ENCODE measurements at regions not wholly inside any gene's neighbourhood (a gene's known extent, or its start where the extent isn't known, plus 50 kb on each side); places are given as distances from the start of the nearest gene placed in this dataset.

DNA sequence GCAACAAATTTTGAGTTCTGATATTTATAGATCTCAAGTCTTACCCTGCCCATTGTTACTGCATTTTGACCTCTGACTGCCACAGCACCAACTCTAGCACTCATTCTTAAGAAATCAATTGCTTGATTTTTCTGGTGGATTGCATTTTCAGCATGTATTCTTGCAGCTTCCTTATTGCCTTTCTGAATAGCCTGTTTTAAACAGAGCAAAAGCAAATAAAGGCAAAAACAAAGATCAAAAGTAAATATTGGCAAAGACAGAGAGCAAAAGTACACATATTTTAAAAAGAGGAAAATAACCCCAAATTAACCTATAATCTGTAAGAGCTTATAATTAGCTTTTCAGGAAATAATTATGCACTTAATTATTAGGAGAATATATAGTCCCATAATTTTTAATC, 129.4 kb upstream of the TENT5D start:
- ATAC-seq (no peak), DNase-seq (no peak)
- intact Hi-C loops (cut with micrococcal nuclease) = no loop called here

DNA sequence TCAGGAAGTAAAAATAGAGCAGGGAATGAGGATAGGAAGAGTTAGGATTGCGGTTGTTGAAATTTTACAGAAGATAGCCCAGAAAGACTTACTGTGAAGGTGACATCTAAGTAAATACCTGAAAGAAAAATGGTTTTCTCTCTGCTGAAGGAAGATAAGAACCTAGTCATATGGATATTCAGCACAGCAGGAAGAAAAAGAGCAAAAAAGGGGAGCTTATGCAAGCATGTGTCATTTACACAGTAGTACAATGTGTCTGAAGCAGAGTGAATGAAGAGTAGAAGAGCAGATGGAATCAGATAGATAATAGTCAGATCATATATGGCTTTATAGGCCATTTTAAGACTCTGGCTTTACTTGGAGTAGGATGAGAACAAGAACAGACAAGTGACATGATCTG, 126.9 kb upstream of the TENT5D start:
- no peak for ATAC-seq
- intact Hi-C loops (cut with micrococcal nuclease) = no loop called here
- no peak for DNase-seq

DNA sequence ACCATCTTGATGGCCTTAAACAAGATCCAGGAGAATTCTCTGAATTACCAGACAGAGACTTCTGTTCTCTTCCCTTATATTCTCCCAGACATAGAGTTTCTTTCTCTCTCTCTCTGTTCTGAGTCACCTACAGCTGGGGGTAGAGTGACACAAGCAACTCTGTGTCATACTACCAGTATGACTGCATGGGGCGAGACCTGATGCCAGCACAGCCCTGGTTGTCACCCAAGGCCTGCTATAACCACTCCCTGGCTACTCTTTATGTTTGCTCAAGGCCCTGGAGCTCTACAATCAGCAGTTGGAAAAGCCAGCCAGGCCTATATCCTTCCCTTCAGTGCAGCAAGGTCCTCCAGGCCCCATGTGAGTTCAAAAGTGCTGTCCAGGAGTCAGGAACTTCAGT, 114.2 kb upstream of the TENT5D start:
- ATAC-seq = no peak
- intact Hi-C loops (cut with micrococcal nuclease) = no loop called here

DNA sequence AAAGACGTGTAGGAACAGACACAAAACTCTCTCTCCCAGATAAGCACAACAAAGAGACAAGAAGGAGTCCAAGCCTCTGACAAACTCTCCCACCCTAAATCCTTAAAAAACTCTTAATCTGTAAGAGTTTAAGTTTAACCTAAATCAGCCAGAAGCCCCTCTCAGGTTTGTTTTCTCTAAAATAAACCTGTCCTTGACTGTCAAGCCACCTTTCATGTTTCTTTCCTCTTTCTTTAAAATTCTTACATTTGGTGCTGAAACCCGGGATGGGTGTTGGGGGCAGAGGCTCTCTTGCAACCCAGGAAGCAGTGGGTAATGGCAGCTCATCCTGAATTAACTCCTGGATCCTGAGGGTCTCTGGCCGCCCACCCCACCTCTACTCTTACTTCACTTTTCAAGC, 107.8 kb upstream of the TENT5D start:
- DNase-seq (no peak), ATAC-seq (no peak)
- intact Hi-C loops (cut with micrococcal nuclease) = no loop called here

More for the DNA sequence above, 114.2 kb upstream of the TENT5D start:
- DNase-seq = no peak

DNA sequence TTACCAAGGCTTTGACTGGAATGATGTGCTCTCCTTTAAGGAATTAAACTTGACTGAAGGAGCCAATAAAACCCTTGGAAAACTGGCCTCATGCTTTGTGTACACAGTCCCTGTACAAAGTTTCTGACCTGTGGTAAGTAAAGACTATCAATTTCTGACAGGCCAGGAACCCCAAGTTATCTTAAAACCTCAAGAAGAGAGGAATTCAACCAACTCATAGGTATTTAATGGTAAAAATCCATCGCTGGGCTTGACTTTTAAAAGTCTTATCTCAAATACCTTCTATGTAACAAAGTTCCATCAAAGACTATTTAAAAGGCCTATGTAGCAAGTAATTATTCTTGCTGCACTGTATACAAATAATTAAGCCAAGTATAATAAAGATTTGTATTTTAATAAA, 103.7 kb upstream of the TENT5D start:
- DNase-seq (no peak), ATAC-seq (no peak)
- intact Hi-C loops (cut with micrococcal nuclease) = no loop called here

DNA sequence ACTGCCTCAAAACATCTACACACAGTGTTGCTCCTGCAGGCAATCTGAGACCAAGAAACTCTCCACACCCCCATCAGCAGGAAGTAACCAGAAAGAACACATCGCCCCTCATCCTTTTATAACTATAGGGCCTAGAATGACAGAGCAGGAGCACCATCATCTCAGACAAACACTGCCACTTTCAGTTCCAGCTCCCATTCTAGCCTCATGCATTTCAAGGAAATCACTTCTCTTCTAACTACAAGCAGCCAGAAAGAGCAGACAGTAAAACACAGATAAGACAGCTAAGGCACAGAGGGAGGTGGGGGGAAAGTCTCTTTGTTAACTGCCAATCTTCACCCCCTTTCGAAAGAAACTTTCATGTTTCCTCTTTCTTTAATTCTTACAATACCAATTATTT, 102.6 kb upstream of the TENT5D start:
- intact Hi-C loops (cut with micrococcal nuclease) = no loop called here
- no peak for DNase-seq

DNA sequence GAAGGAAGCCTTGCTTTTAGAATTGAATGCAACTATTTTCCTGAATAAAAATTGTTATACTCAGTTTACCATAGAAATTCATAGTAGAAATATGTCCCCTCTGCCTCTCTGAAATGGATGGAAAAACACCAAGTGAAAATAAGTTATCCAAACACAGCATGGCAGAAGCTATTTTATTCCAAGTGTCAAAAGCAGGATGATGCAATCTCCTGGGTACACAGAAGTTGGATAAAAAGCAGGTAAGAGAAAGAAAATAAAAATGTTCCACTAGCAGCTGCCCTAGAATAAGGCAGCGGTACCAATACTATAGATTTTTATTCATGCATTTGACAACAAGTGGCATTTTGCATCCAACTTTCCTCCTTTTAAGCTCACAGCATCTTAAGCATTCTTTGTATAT, 89.0 kb upstream of the TENT5D start:
- ATAC-seq = no peak
- intact Hi-C loops (cut with micrococcal nuclease) = no loop called here
- no peak for DNase-seq

More for the DNA sequence above, 102.6 kb upstream of the TENT5D start:
- ATAC-seq = no peak

DNA sequence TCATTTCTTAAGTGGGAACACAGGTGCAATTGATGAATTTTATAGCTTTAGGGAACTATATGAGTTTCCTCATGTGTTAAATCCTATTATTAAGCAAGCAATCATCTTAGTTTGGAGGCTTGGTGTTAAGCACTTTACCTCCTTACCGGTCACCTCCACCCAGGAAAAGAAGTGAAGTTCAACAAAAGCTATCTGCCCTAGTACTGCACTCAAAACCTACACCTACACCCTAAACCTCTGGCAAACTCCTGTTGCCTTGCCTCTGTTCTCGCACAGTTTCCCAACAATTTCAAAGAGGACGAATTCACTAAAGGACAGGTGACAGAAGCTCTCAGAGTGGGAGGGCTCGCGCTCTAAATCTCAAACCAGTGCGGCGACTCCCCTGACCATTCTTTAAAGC, 85.7 kb upstream of the TENT5D start:
- intact Hi-C loops (cut with micrococcal nuclease) = no loop called here
- ATAC-seq = no peak
- DNase-seq = no peak

DNA sequence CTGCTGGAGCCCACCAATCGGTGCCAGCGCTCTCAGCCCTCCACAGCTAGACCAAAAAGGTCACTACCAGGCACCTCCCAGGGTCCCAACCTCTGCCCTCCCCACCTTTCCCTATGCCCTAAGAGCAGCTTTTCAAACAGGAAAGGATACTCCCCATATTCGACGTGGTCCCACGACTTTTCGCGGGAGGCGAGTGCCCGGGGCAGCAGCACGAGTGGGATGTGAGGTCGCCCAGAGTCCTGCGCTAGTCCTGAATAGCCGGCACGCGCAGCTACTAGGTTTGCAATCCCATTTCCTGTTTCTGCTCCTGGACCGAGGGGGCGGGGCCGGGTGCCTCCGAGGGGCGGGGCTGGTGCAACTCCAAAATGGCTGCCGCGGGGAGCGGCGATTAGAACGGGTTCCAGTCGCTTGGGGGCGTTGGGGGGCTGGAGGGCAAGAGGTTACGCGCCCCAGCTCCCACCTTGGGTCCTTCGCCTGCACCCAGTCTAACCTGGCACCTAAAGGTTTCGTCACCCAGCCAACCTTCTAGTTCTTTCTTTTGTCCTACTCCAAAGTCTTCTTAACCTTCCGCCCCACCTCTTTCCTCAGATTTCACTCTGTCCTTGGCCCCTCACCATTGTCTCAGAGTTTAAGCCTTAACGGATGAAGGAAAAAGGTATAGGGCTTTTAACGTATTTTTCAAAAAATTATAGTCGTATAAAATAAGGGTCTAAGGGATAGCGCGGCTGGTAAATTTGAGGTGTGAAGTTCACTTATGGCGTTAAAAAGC, 85.0 kb upstream of the TENT5D start:
- DNase-seq = peak; percentile 49
- intact Hi-C loops (cut with micrococcal nuclease) = no loop called here
- peak; percentile 48 for ATAC-seq

DNA sequence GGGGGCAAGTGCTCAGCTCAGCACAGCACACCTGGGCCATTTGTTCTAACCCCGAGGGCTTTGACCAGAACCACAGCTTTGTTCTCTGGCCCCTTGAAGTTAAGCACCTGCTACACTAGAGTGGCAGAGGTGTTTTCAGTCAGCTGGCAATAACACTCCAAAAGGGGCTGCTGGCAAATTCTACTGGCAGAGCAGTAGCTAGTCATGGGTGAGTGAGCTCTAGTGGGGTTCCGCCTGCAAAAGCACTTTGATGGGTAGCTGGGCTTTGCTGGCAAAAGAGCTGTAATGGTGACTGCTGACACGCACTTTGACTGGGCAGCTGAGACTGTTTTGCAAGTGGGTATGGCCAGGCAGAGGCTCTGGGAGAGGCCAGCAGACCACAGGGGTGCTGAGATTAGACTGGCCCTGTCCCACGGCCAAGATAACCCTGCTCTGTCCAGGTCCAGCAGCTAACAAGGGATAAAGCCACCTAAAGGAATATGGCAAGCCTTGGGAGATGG, 65.2 kb upstream of the TENT5D start:
- DNase-seq (no peak), ATAC-seq (no peak)
- intact Hi-C loops (cut with micrococcal nuclease) = no loop called here
